DMS153 treated with DMSO at 0.1 percent for 48 hours (cell line): ENCODE measurements at regions not wholly inside any gene's neighbourhood (a gene's known extent, or its start where the extent isn't known, plus 50 kb on each side); places are given as distances from the start of the nearest gene placed in this dataset.
"Not testable (repeated sequence)": the region's sequence is repeated elsewhere in the genome, so short reads cannot be mapped to it uniquely, and the experiment has no call there.

Experiments
- DNase-seq: peaks from one replicate; lab custom pipeline; 2025; ENCODE audit not compliant: unreplicated experiment; lab: John Stamatoyannopoulos, UW

DNA sequence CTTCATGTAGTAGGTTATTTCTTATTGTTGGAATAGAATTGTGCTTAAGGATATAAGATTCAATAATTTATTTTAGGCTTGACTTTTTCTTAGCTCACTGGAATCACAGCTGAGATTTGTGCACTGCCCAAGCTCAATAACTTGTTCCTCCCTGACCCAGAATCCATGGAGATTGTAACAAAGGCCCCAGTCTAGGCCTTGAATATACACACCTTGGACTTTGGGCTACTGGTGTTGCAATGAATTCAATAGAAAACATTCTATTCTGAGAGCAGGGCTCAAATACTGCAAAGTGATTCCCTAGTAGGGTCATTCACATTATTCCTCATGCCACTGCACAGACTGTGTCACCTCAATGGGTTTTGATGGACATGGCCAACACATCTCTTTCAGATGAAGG lies 352.4 kb downstream of the GALC start:
- DNase-seq = no peak

DNA sequence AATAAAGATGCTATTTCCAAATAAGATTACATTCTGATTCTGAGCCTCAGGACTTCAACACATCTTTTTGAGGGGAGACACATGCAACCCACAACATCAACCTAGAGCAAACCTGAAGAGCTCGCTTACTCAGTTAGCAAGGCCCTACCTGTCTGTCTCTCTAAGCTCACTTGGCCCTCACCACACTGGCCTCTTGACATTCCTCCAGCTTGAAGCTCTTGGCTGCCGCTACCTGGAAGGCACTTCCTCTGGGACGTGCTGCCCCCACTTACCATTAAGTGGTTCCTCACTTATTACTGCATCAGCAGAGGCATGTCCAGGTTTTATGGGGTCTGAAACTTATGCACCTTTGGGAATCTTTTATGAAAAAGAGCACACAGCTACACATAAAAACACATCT lies 354.8 kb downstream of the GALC start:
- no peak for DNase-seq

DNA sequence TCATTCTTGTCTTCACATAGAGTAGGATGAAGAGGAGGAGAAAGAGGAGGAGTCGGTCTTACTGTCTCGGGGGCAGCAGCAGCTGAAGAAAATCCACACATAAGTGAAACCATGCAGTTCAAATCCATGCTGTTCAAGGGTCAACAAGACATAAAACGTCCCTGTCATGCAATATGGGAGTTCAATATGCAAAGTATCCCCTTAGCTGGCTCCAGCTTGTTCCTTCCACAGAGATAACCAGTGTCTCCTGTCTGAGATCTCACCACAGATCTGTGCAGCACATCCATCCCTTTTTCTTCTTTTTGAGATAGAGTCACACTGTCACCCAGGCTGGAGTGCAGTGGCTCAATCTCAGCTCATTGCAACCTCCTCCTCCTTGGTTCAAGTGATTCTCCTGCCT lies 357.5 kb downstream of the GALC start:
- DNase-seq = no peak

DNA sequence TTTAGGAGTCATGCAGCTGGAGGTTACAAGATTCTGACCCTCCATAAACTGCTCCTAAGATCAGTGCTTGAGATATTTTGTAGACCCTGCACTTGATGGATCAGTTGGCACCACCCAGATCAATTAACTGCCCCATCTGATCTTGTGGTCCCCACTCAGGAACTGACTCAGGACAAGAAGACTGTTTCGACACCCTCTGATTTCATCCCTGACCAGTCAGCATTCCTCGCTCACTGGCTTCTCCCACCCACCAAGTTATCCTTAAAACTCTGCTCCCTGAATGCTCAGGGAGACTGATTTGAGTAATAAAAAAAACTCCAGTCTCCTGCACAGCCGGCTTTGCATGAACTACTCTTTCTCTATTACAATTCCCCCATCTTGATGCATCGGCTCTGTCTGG lies 360.2 kb downstream of the GALC start:
- no peak for DNase-seq

- no peak for DNase-seq
Observed at GRCh38 chr14:87630846-87631245, 362.1 kb downstream of the GALC start.

- DNase-seq = no peak
Observed at GRCh38 chr14:87629788-87630187, 363.2 kb downstream of the GALC start.

GRCh38 chr14:87628780-87629179 lies 364.2 kb downstream of the GALC start:
- DNase-seq = no peak

DNA sequence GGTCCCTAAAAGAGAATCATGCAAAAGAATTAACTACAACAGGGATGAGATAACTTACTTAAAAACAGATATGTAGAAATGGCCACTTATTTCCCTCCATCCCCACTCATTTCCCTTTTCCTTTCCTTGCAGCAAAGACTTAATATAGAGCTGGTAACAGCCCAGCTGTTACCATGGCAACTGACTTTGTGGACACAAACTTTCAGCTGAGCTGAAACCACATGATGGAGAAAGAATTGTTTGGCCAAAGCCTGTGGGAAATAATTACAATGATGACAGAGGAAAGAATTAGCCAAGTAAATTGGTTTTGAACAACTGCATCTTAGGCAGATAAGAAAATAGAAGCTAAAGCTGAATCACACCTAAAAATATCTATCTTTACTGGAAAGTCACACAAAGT lies 364.9 kb downstream of the GALC start:
- no peak for DNase-seq

GRCh38 chr14:87626266-87626665 lies 366.7 kb downstream of the GALC start:
- DNase-seq = no peak

GRCh38 chr14:87623616-87624015 lies 369.4 kb downstream of the GALC start:
- no peak for DNase-seq

GRCh38 chr14:87617079-87617478 lies 375.9 kb downstream of the GALC start:
- DNase-seq = no peak

- DNase-seq = peak; percentile 23
Observed at GRCh38 chr14:87615822-87616679, 376.9 kb downstream of the GALC start.

GRCh38 chr14:87615047-87615446 lies 377.9 kb downstream of the GALC start:
- DNase-seq = no peak

DNA sequence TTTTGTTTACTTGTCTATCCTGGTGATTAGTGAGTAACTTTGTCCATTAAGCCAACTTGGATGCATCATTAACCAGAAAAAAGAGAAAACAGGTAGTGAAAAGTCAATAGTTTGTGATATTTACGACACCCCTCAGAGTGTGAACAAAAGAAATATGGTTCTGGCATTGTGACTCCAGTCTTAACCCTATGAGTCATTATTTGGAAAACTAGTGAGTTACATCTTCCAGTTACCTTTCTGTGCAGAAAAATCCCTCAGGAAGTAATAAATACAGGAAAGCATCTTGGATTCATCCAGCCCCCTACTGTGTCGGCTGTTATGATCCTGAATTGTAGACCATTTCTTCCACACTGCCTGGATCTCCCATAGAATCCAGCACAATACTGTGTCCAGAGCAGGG lies 379.1 kb downstream of the GALC start:
- no peak for DNase-seq

GRCh38 chr14:87607056-87607455 lies 385.9 kb downstream of the GALC start:
- DNase-seq = not testable (repeated sequence)

- no peak for DNase-seq
Observed at GRCh38 chr14:87601036-87601435, 391.9 kb downstream of the GALC start.

DNA sequence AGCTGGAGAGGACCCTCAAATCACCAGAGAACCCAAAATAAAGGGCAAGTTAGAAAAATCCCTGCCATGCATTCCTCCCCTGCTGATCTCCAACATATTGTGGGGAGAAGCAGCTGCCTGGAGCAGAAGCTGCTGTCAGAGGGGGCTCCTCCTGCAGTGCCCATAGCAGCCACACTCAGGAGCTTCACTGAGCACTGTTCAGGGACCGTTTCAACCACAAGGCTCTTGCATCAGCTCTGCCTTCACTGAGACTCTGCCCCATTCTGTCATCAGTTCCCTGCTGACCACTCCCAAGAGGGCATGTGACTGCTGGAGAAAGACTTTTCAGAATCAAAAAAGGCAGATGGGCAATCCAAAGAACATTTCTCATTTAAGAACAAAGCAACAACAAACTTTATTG lies 392.7 kb downstream of the GALC start:
- no peak for DNase-seq

GRCh38 chr14:87581298-87581697 lies 411.7 kb downstream of the GALC start:
- DNase-seq = no peak

GRCh38 chr14:87579036-87579435 lies 413.9 kb downstream of the GALC start:
- DNase-seq = no peak

GRCh38 chr14:87575378-87575777 lies 417.6 kb downstream of the GALC start:
- no peak for DNase-seq

GRCh38 chr14:87573591-87573990 lies 419.4 kb downstream of the GALC start:
- DNase-seq = no peak

DNA sequence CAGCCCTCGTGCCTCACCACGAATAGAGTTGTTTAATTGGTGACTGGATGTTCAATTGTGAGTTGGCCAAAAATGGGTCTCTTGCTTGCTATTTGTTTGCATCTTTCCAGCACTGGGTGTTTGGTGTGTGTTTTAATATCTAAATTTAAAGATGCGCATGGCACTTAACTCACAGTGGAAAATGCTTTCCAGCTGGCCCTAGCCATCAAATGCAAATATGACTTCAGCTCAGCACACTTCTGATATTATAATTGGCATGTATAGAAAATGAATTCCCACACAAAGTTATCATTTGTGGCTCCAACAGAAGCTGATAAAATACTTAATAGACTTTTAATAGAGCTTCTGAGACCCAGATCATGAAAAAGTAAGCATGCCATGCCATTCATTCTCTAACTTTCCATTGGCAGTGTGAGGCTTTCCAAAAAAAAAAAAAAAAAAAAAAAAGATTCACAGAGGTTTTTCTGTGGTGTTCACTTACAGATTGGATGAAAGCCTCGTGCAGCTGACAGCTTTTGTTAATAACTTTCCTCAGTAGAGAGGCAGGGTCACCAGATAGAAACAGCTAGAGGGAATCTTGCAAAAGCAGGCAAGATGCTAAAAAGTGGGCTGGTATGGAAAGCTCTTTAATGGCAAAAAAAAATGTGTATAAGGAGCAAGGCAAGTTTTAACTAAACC lies 425.2 kb downstream of the GALC start:
- no peak for DNase-seq

- no peak for DNase-seq
Observed at GRCh38 chr14:87566991-87567390, 426.0 kb downstream of the GALC start.
